T-helper 2 cell treated with Interferon-gamma antibody and Interleukin-4, amounts not matched to agents 100 ng/mL and 5 ng/mL, for 36 hours (primary cell): ENCODE measurements at regions not wholly inside any gene's neighbourhood (a gene's known extent, or its start where the extent isn't known, plus 50 kb on each side); places are given as distances from the start of the nearest gene placed in this dataset.

Experiments used
- intact Hi-C: fragments of 100-400 bp; cut with micrococcal nuclease; formaldehyde crosslinking; loops from one replicate; pipeline ENCODE4 v1.15.1; 2023

DNA sequence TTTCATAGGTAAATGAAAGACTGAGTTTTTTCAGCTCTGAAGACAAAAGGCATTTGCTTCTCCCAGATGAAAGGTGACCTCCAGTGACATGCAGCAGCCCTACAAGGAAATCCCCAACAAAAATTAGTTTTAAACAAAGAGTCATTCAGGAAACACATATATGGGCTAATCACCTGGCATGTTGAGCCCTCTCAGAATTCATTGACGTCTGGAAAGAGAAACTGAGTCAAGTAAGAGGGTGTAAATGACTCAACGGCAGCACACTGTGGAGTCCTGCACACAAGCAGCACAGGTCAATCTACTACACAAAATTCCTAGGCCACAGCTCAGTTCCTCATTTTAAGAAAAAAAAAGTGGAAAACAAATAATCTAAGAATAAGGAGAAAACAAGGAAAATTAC, 592.3 kb downstream of the EPHA7 start:
- intact Hi-C loops, result no loop called here

DNA sequence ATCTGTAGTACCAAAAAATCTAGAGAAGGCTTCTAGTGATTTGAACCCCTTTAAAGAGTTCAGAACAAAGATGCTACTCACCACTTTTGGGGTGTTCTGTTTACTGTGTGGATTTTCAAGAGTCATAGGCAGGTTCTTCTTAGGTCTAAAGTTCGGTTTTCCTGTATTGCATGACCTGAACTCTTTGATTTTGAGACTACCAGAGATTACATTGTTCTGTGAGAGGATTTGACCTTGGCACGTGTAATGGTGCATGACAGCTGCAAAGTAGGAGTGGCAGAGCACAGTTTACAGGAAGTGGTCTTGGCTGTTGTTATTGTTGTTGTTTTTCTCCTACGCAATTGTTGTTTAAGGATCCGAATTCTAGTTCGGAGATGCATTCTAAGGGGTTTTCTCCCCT, 592.7 kb downstream of the EPHA7 start:
- intact Hi-C loops, result no loop called here

DNA sequence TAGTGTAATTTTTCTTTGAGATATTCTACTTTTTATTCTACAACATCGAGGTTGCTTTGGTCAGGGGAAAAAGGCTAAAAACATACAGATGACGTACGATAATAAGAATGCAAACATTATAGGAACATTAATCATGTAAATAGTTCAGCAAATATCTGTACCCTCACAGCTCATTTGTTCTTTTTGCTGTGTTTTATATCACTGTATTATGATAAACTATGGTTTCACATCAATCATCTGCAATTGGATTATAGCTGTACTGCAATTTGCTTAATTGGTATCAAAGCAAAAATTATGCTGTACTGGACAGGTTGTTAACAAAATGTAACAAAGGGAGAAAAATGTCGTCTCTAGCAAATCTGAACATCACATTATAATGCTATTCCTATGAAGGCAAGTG, 597.1 kb downstream of the EPHA7 start:
- intact Hi-C loops, result no loop called here

DNA sequence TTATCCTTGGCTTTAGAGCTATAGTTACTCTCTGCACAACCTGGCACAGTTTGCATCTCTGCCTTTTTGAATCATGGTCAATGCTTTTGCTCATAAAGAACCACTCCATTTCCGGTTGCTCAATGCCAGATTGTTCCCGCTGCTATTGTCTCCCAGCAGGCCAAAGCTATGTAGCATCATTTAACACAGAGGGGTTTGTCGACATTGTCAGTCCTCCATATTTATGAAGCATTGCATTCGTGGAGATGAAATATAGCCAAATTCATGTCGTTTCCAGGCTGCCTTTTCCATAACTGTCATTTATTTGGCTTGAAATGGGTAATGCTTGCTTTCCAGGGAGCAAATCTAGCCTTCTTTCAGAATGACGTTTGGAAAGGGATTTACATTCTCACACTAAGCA, 598.8 kb downstream of the EPHA7 start:
- intact Hi-C loops, result no loop called here

DNA sequence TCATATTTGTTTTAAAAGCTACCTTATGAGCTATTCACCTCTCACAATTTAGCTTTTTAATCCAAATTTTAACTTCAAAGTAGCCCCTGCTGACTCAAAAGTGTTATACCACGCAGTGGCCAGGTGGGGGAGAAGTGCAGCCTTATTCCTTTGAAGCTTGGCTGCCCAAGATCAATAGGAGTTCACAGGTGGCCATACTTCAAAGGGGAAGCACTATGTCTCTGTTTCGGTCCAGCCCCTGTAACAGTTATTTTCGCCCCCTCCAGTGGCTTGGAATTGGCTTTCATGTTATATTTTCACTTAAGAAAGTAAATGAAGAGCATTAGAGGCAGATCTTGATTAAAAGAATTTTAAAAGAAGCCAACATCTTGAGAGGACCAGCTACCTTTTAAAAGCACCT, 608.4 kb downstream of the EPHA7 start:
- intact Hi-C loops, result loop anchor here (5.0 kb wide), 1 partner anchor 611 kb away; no protein-coding TSS in a partner anchor

DNA sequence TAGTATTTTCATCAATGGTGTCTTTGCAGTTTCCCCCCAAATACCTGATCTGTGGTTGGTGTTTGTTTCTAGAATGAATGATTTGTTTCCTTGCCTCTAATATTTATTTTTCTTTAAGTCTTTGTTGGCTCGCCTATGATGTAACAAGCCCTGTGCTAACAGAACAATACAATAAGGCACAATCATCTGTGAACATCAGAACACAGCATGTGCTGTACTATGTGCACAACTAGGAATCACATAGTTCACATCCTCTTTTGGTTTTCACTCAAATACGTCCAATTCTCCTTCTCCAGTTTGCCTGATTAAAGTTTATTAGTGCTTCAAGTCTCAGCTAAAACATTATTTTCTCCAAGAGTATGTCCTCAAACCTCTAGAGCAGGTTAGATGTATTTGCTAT, 613.1 kb downstream of the EPHA7 start:
- intact Hi-C loops, result no loop called here

DNA sequence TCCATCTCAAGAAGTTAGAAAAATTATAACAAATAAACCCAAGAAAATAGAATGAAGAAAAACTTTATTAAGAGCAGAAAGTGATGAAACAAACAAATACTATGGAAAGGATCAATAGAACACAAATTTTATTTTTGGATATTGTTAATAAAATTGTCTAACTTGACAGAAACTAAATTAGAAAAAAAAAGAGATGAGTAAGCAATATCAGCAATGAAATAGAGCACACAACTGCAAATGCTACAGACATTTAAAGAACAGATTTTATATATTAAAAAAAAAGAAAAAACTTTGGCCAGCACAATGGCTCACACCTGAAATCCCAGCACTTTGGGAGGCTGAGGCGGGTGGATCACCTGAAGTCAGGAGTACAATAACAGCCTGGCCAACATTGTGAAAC, 628.0 kb downstream of the EPHA7 start:
- intact Hi-C loops, result no loop called here

DNA sequence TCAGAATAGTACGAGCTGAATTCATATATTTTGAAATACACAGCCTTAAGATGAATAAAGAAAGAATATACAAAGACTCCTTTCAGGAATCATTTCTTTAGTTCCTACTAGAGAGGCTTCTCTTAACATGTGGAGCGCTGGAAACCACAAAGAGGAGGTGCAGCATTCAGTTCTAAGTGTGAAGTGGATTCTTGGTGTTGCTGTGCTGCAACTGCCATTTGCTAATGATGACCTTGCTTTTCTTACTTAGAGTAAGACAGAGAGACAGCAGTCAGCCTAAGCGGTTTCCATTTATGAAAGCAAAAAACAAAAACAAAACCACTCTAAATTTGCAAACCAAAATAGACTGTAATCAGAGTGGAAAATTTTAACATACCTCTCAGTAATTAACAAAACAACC, 629.0 kb downstream of the EPHA7 start:
- intact Hi-C loops, result no loop called here

DNA sequence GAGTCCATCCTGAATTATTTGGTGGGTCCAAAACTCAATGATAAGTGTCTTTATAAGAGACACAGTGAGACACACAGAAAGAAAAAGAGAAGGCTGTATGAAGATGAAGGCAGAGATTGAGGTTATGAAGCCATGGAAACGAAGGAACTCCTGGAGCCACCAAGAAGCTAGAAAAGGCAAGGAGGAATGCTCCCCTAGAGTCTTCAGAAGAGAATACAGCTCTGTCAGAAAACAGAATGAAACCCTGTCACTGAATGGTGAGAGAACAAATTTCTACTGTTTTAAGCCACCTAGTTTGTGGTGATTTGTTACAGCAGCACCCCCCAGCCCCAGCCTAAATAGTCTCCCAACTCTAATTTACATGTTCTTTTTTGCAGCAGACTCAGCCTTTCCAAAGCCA, 635.1 kb downstream of the EPHA7 start:
- intact Hi-C loops, result no loop called here

DNA sequence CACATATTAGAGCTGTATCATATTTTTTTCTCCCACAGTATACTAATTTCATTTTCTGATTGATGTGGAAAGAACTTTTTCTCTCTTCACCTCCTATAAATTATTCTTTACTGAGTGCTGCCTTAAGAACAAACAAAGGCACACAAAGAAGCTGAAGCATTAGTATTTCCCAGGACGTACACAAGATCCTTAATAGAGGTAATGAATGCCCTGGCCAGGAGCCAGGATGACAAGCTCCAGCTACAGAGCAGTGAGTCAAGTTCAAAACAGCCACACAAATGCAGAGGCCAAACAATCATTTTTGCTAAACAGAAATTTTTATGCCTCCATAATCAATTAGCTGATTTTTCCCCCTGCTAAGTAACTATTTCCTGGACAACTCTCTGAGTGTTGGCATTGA, 639.6 kb downstream of the EPHA7 start:
- intact Hi-C loops, result no loop called here

DNA sequence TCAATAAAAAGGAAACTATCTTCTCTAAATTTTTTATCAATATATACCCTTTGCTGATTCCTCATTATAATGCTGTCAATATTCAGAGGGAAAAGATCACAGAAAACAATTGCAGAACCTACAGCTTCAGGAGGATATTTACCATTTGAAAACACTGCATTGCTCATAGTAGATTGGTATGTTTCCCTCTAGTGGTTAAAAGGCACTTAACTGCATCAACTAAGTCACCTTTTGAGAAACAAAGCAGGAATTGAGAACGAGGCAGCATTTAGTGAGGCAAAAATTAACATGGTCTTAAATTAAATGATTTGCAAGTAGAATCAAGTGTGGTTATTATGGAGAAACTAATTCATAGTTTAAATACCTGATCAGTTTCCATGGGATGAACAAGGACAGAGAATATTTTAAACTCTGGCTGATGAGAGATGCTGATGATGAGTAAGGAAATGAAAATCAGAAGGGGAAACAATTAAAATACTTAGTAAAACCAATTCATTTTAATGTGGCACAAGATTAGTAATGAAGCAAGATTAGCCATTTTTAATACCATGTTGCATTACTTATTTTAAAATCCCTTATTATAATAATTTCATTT, 642.1 kb downstream of the EPHA7 start:
- intact Hi-C loops, result no loop called here

DNA sequence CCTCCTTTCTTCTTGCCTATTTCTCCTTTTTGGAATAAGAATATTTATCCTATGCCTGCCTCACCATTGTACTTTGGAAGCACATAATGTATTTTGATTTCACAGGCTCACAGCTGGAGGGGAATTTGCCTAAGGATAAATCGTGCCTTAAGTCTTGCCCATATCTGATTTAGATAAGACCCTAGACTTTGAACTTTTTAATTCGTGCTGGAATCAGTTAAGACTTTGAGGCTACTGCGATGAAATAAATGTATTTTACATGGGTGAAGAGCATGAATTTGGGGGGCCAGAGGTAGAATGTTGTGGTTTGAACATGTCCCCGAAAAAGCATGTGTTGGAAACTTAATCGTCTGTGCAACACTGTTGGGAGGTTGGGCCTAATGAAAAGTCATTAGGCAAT, 648.8 kb downstream of the EPHA7 start:
- intact Hi-C loops, result no loop called here

DNA sequence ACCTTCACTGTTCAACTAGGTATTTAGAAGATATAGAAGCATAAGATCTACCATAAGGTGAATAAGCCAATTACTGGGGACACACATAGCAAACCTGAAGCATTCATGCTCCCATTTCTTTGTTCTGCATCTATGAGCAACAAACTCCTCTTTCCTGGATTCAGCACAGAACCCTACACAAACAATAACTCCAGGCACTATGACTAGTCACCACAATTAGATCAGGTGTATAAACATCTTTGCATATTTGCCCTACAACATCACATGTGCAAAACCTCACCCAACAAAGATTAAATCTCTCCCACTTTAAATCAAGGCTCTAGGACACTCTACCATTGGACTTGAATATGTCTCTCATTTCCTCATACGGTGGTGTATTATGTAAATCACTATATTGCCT, 652.3 kb downstream of the EPHA7 start:
- intact Hi-C loops, result no loop called here

DNA sequence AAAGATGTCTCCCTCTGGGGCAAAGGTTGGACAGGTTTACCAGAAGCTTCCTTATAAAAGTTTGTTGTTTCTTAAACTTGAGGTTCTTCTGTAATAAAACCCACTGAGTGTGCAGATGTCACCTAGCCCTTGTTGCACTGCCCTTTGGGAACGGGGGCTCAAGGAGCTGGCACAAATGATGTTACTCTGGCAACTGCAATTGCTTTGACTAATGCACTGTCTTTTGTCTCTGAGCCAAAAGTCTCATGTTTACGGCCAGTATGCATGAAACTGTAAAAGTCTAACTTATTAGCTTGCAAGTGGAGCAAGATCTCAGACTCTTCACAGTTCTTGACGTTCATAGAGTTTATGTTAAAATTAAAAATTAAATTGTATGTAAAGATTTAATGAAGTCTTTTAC, 655.7 kb downstream of the EPHA7 start:
- intact Hi-C loops, result no loop called here

DNA sequence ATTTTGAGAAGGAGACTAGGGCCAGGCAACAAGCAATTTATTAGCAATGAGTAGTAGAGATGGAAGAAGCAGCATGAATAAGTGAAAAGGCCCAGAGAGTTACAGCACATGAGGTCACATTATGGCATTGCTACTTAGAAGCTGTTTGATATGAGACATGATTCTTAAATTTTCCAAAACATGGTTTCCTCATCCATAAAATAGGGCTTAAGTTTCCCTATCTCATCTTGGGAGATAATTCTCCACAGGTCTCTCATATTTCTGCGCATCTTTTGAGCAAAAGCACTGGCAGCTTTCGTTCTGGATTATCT, 656.1 kb downstream of the EPHA7 start:
- intact Hi-C loops, result no loop called here

DNA sequence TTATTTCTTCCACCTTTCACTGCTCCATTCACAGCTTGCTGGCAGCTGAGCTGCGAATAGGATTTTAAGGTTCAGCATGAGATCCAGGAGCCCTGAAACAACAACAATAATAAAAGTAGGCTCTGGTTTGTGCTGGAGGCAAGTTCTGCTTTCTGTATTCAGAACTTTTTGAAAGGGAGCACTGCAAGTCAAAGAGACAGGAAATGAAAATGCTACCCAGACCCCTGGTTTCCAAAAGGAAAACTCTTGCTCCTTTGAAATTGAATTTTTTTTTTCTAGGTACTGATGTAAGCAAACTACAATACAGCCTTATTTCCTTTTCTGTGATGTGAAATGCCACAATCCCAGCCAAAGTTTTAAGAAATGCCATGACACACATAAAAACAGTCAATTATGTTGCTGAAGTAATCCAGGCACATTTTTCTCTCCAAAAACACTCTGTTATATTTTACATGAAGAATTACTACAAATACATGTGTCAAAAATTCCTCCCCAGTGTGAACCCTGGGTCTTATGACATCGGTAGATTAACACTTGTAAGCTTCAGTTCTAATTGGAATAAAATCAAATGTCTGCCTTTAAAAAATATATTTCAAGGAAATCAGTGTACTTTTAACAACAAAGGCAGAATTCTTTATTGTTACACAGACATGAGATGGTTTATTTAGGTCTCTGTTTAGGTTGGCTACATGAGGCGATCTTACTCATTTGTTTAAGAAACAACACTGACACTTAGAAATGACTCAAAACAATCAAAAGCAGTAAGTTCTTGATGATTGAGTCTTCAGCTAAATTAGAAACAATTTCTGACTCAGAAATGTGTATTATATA, 656.7 kb downstream of the EPHA7 start:
- intact Hi-C loops, result no loop called here

DNA sequence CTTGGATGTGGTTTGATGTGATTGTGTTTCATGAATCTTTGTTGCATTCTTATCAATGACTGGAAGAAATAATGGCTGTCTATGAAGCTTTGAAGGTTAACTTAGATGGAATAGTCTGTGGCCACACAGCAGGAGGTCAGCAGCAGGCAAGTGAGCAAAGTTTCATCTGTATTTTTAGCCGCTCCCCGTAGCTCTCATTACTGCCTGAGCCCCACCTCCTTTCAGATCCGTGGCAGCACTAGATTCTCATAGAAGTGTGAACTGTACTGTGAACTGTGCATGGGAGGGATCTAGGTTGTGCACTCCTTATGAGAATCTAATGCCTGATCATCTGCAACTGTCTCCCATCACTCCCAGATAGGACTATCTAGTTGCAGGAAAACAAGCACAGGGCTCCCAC, 660.2 kb downstream of the EPHA7 start:
- intact Hi-C loops, result no loop called here

DNA sequence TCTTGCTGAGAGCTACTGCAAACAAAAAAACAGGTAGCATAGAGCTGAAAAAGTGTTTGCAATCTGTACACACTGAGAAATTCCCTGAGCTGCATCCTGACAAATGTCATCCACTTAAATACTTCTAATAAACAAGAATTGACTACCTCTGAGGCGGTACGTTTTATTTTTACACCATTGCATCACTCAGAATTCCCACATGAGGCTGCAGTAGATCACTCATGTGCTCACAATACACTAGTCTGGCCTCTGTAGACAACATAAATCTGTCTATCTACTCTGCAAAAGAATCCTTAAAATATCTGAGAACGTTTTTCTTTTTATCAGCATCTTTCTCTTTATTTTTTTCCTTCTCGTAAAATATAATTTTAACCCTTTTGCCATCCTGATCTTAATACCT, 661.4 kb downstream of the EPHA7 start:
- intact Hi-C loops, result no loop called here

DNA sequence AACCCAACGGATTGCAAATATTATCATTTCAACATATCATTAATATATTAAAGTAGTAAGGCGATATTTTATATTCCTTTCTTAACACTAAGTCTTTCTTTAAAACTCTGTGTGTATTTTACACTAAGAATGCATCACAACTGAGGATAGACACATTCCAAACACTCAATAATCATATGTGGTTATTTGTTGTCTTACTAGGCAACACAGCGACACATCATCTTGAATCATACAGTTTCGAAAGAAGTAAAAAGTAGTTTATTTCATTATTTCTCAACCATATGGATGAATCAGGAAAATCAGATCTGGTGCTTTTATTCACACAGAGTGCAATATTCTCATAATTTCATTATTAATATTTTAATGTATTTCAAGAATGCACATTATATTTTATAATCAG, 662.4 kb downstream of the EPHA7 start:
- intact Hi-C loops, result no loop called here

DNA sequence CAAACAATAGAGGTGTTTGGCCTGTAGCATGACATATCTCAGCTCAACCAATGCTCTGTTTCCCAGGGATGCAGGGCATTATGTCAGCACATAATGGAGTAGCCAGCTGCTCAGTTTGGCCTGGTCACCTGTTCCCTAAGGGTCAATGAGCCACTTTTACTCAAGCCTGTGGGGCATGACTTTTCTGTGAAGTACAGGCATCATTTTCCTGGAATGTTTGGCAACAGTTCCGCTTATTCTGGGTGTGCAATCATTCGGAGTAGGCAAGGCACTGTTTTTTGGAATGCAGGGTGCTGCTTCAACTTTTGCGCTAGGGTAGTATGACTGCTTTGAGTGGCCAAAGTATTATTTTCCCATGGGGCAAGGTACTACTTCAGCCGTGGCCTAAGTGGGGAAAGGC, 665.4 kb downstream of the EPHA7 start:
- intact Hi-C loops, result no loop called here

DNA sequence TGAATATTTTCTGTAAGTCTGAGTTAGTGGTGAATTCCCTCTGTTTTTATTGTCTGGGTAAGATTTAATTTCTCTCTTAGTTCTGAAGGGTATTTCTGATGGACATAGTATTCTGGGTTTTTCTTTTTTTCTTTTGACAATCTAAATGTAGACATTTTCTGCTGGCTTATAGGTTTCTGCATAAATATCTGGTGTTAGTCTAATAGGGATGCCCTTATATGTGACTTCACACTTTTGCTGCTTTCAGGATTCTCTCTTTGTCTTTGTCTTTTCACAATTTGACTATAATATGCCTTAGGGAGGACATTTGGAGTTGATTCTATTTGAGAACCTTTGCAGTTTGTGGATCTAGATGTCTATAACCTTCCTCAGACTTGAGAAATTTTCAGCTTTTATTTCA, 667.2 kb downstream of the EPHA7 start:
- intact Hi-C loops, result no loop called here

DNA sequence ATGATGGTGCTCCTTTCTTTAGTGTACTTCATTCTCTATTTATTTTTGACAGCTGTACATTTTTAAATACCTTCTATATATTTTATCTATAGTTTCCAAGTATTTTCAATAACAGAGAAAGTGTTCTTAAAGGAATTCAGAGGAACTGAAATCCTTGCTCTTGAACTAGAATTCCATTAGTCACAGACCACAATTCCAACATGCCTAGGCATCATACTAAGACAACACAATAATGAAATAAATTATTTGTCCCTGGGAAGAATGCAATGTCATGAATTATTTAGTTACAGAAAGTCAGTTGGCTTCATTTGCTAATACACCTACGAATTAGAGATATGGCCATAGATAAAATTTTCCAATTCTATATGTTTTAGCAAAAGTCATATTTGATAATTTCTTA, 671.2 kb downstream of the EPHA7 start:
- intact Hi-C loops, result no loop called here

DNA sequence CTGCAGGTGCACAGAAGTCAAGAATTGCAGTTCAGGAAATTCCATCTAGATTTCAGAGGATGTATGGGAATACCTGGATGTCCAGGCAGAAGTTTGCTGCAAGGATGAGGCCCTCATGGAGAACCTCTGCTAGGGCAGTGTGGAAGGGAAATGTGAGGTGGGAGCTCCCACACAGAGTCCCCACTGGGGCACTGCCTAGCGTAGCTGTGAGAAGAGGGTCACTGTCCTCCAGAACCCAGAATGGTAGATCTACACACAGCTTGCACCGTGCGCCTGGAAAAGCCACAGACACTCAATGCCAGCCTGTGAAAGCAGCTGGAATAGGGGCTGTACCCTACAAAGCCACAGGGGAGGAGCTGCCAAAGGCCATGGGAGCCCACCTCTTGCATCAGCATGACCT, 681.4 kb downstream of the EPHA7 start:
- intact Hi-C loops, result no loop called here
